ENCODE measurements at regions not wholly inside any gene's neighbourhood (a gene's known extent, or its start where the extent isn't known, plus 50 kb on each side); places are given as distances from the start of the nearest gene placed in this dataset.

- TF ChIP-seq EZH2 (IDR thresholded peaks at IDR 0.05; ENCODE audit: borderline replicate concordance, low read length) (no peak), CTCF (IDR thresholded peaks at IDR 0.05; ENCODE audit: low read length) (no peak)
These were observed 450.9 kb downstream of the DMAC1 start for GRCh38 chr9:7348692-7349091.
